HG03520 (cell line): ENCODE measurements at regions not wholly inside any gene's neighbourhood (a gene's known extent, or its start where the extent isn't known, plus 50 kb on each side); places are given as distances from the start of the nearest gene placed in this dataset.
"Not testable (repeated sequence)": the region's sequence is repeated elsewhere in the genome, so short reads cannot be mapped to it uniquely, and the experiment has no call there.

Source experiments
- ATAC-seq: cut with Tn5 transposase; IDR thresholded peaks from one replicate; pipeline ENCODE4 v1.9.1; 2021; ENCODE audit warnings: mild to moderate bottlenecking, moderate library complexity; ENCODE audit not compliant: unreplicated experiment

GRCh38 chr6:167748458-167749379 is 78.0 kb upstream of the AFDN start:
- no peak for ATAC-seq

DNA sequence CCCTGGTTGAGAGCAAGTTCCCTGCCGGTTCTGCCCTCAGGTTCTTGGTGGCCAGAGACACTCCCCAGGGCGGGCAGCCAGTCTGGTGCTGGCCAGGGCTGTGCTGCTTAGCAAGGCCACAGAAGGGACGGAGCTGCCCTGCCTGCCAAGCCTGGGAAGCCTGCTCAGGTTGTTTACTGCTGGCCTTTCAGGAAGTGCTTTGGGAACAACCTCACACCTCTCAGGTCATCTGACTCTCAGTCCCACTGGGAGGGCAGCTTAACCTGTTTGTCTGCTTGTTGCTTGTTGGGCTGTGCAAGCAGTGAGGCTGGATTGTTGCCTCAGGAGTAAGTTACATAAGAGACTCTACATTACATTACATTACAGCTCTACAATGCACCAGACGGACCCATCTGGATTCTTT is 75.8 kb upstream of the AFDN start:
- no peak for ATAC-seq

DNA sequence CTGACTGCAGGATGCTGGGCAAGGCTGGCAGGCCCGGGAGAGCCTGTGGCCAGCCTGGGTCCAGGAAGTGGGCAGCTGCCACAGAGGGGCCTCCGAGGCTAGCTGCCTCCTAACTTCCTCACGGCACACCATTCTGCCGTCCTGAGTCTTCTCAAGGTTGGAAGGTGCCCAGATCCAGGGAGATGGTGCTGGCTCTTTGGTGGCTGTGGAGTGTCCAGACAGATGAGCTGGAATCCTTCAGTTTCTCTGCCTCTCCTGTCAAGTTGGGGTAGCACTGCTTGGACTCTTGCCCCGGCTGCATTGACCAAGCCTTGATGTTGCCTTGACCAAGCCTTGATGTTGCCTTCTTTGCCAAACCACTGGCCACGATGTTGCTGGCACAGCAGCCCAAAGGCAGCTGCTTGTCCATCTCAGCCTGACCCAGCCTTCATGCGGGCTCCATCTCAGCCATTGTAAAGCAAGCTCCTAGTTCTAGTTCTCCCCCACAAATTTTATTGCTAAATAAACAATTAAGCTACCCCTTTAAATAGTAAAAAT is 75.1 kb upstream of the AFDN start:
- no peak for ATAC-seq

GRCh38 chr6:167753281-167753680 is 73.4 kb upstream of the AFDN start:
- ATAC-seq = not testable (repeated sequence)

- no peak for ATAC-seq
Observed at GRCh38 chr6:167754691-167755090, 72.0 kb upstream of the AFDN start.

- ATAC-seq = no peak
Observed at GRCh38 chr6:167755461-167755860, 71.2 kb upstream of the AFDN start.

DNA sequence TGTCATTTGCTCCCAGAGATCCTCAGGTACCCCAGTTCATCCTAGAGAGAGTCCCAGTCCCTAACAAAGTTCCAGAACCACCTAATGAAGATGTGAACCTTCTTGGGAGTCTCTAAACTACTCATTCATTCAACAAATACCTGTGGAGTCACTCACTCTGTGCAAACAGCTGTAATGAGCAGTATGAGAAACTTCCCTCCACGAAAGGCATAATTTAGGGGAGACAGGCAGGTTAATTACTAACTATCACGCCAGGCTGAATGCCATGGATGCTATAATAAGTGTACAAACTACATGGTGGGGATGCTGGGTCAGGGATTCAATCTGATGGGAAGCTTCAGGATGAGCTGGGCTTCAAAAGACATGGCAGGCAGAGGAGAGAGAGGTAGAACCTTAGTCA is 70.1 kb upstream of the AFDN start:
- no peak for ATAC-seq

- ATAC-seq = no peak
Observed at GRCh38 chr6:167757249-167757648, 69.5 kb upstream of the AFDN start.

GRCh38 chr6:167757821-167758220 is 68.9 kb upstream of the AFDN start:
- no peak for ATAC-seq

GRCh38 chr6:167758309-167759023 is 68.2 kb upstream of the AFDN start:
- ATAC-seq = no peak

DNA sequence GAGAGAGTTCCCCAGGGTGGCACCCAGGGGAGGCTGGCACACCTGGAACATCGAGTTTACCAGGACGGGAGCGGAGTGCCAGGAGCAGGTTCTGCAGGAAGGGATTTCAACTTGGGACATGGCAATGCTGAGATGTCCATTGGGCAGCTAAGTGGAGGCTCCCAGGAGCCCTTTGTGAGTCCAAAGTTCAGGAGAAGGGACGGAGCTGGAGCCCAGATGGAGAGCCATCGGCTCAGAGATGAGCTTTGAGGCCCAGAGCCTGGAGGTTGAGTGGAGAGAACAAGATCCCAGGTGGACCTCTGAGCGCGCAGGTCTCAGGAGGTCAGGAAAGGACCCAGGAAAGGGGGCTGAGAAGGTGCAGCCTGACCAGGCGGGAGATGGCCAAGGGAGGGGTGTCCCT is 67.5 kb upstream of the AFDN start:
- no peak for ATAC-seq

- no peak for ATAC-seq
Observed at GRCh38 chr6:167759912-167760311, 66.8 kb upstream of the AFDN start.

GRCh38 chr6:167760979-167761793 is 65.5 kb upstream of the AFDN start:
- no peak for ATAC-seq

DNA sequence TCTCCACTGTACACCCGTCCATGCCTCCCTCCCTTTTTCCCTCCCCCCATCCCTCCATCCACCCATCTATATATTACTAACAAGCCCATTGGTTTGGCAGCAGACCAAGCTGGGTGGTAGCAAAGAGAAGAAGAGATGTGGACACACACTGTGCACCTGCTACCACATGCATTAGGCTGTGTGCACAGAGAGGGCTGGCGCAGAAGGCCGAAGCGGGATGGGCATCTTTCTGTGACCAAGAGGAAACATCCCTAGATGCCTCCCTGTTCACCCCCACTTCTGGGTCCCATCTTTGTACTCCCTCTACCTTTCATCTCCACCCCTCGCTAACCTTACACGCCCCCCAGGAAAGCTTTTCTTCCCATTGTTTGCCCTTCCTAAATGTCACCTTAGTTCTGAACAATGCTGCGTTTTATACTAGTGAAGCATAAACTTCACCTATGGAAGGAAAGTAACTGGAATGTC is 64.9 kb upstream of the AFDN start:
- ATAC-seq = no peak

DNA sequence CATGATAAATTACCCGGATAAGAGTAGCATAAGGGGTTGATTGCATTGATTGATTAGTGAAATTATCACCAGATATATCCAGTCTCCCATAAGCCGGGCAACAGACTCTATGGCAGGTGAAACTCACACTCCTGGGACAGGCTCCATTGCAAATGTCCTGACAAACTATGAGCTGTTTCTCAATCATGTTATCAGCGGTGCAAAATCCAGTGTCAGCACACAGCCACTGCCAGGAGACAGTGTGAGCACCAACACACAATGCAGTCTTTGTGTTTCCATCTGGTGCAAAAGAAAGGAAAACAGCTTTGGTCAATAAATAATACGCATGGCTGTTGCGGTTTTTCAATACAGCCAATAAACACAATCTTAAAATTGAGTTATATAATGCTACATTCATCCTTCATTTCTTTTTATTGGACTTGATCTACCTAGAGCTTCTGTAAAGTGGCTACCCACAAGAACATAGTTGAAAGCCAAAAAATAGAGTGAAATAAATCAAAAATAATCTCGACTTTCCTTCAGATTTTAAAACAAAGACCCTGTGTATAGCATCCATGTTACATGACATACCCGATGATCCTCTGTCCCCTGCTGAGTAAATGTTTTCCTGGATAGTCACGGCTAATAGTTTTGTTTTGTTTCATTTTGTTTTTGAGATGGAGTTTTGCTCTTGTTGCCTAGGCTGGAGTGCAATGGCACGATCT is 64.3 kb upstream of the AFDN start:
- ATAC-seq = no peak

- ATAC-seq = no peak
Observed at GRCh38 chr6:167763056-167763944, 63.4 kb upstream of the AFDN start.

DNA sequence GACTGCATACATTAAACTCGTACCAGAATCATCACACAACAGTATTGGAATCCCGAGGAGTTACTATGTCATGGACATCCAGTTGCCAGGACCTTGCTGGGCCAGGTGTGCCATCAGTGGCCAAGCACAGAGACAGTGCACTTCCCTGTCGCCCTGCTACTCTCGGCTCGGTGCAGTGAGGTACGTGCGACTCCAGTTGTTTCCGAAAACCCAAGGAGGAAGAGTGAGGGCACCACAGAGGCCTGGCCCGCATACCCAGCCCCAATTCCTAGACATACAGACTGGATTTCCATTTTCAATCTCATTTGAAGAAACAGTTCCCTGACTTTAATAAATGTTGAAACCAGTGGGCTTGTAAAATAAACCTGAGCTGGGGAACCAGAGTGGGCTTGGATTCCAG is 62.5 kb upstream of the AFDN start:
- no peak for ATAC-seq

- no peak for ATAC-seq
Observed at GRCh38 chr6:167764713-167765479, 61.8 kb upstream of the AFDN start.
